HEK293 (cell line): ENCODE measurements at regions not wholly inside any gene's neighbourhood (a gene's known extent, or its start where the extent isn't known, plus 50 kb on each side); places are given as distances from the start of the nearest gene placed in this dataset.

Experiments
- CTCF ChIA-PET: fragments of 350-600 bp; formaldehyde crosslinking; extraction: SDS; loops from one replicate; lab custom pipeline; 2021; ENCODE audit warnings: antibody characterized with exemption; lab: Yijun Ruan, JAX
- POLR2A ChIA-PET: fragments of 300-600 bp; formaldehyde crosslinking; extraction: SDS; loops from one replicate; lab custom pipeline; 2020; ENCODE audit warnings: antibody characterized with exemption, inconsistent platforms; lab: Yijun Ruan, JAX
- H3K27ac ChIP-seq: fragments of 200-500 bp; sonication (Bioruptor generic); 2 replicates; pipeline ENCODE4 v1.5.1; 2014; ENCODE audit warnings: low read depth, low read length, control low read depth, inconsistent platforms; ENCODE audit errors: extremely low read depth
- H3K36me3 ChIP-seq, 2 experiments: fragments of 200-500 bp in 1 of 2; sonication (Bioruptor generic) in 1 of 2; 1 replicate in 1 of 2; 2 replicates in 1 of 2; pipeline ENCODE4 v1.5.1; 2014 to 2017; ENCODE audit warnings: inconsistent platforms in 2 of 2, low read length in 2 of 2; ENCODE audit not compliant: control insufficient read depth in 2 of 2, insufficient read depth in 1 of 2
- H3K4me1 ChIP-seq: fragments of 200-500 bp; sonication (Bioruptor generic); 2 replicates; pipeline ENCODE4 v1.5.1; 2014; ENCODE audit warnings: mild to moderate bottlenecking, low read length, inconsistent platforms; ENCODE audit not compliant: control insufficient read depth, insufficient read depth
- H3K4me3 ChIP-seq: 2 replicates; pipeline ENCODE4 v1.5.1; 2011; ENCODE audit warnings: low read depth, mild to moderate bottlenecking, control low read depth, low read length, moderate library complexity
- H3K9me3 ChIP-seq: fragments of 200-500 bp; sonication (Bioruptor generic); 2 replicates; pipeline ENCODE4 v1.5.1; 2014; ENCODE audit warnings: low read depth, low read length, inconsistent platforms; ENCODE audit not compliant: control insufficient read depth, insufficient read depth
- FEZF1 ChIP-seq: fragments of 450-650 bp; formaldehyde crosslinking; IDR thresholded peaks from 2 replicates; pipeline ENCODE4 v1.5.1; 2016; ENCODE audit warnings: missing biosample characterization, missing genetic modification characterization
- GFI1B ChIP-seq: fragments of 450-650 bp; formaldehyde crosslinking; IDR thresholded peaks from 2 replicates; pipeline ENCODE4 v1.5.1; 2016; ENCODE audit warnings: missing biosample characterization, missing genetic modification characterization
- OVOL3 ChIP-seq: fragments of 450-650 bp; formaldehyde crosslinking; IDR thresholded peaks from 2 replicates; pipeline ENCODE4 v1.5.1; 2016; ENCODE audit warnings: missing biosample characterization, missing genetic modification characterization
- PATZ1 ChIP-seq: fragments of 450-650 bp; formaldehyde crosslinking; IDR thresholded peaks from 2 replicates; pipeline ENCODE4 v1.5.1; 2016; ENCODE audit warnings: missing biosample characterization, missing genetic modification characterization
- PRDM1 ChIP-seq: fragments of 450-650 bp; formaldehyde crosslinking; IDR thresholded peaks from 2 replicates; pipeline ENCODE4; 2016; ENCODE audit warnings: missing biosample characterization, missing genetic modification characterization
- WT1 ChIP-seq: fragments of 450-650 bp; formaldehyde crosslinking; IDR thresholded peaks from 2 replicates; pipeline ENCODE4 v1.5.1; 2016; ENCODE audit warnings: missing biosample characterization, missing genetic modification characterization
- ZBTB26 ChIP-seq: fragments of 450-650 bp; formaldehyde crosslinking; optimal IDR thresholded peaks from 2 replicates; pipeline ENCODE3; 2016; ENCODE audit warnings: missing biosample characterization, mild to moderate bottlenecking, missing genetic modification characterization
- ZBTB49 ChIP-seq: fragments of 450-650 bp; formaldehyde crosslinking; IDR thresholded peaks from 2 replicates; pipeline ENCODE4 v1.5.1; 2016; ENCODE audit warnings: missing biosample characterization, missing genetic modification characterization, low read depth
- ZBTB6 ChIP-seq: fragments of 450-650 bp; formaldehyde crosslinking; IDR thresholded peaks from 2 replicates; pipeline ENCODE4 v1.5.1; 2017; ENCODE audit warnings: missing biosample characterization, missing genetic modification characterization
- ZBTB7A ChIP-seq: fragments of 450-650 bp; formaldehyde crosslinking; IDR thresholded peaks from 2 replicates; pipeline ENCODE4 v1.5.1; 2016; ENCODE audit warnings: low read depth, missing biosample characterization, missing genetic modification characterization
- ZNF10 ChIP-seq: fragments of 450-650 bp; formaldehyde crosslinking; IDR thresholded peaks from 2 replicates; pipeline ENCODE4 v1.5.1; 2017; ENCODE audit warnings: missing biosample characterization, missing genetic modification characterization
- ZNF148 ChIP-seq: fragments of 450-650 bp; formaldehyde crosslinking; IDR thresholded peaks from 2 replicates; pipeline ENCODE4 v1.5.0; 2017; ENCODE audit warnings: missing biosample characterization, missing genetic modification characterization, borderline replicate concordance
- ZNF174 ChIP-seq: fragments of 450-650 bp; formaldehyde crosslinking; IDR thresholded peaks from 2 replicates; pipeline ENCODE4 v1.5.0; 2017; ENCODE audit warnings: missing biosample characterization, mild to moderate bottlenecking, missing genetic modification characterization
- ZNF211 ChIP-seq: fragments of 450-650 bp; formaldehyde crosslinking; IDR thresholded peaks from 2 replicates; pipeline ENCODE4 v1.5.1; 2016; ENCODE audit warnings: low read depth, missing biosample characterization, missing genetic modification characterization
- ZNF26 ChIP-seq: fragments of 450-650 bp; formaldehyde crosslinking; IDR thresholded peaks from 2 replicates; pipeline ENCODE4 v1.5.1; 2016; ENCODE audit warnings: missing biosample characterization, missing genetic modification characterization
- ZNF266 ChIP-seq: fragments of 450-650 bp; formaldehyde crosslinking; IDR thresholded peaks from 2 replicates; pipeline ENCODE4 v1.5.1; 2016; ENCODE audit warnings: missing biosample characterization, missing genetic modification characterization, low read depth
- ZNF350 ChIP-seq: fragments of 450-650 bp; formaldehyde crosslinking; IDR thresholded peaks from 2 replicates; pipeline ENCODE4 v1.5.0; 2017; ENCODE audit warnings: missing biosample characterization, mild to moderate bottlenecking, missing genetic modification characterization
- ZNF354C ChIP-seq: fragments of 450-650 bp; formaldehyde crosslinking; IDR thresholded peaks from 2 replicates; pipeline ENCODE4 v1.5.1; 2016; ENCODE audit warnings: missing biosample characterization, missing genetic modification characterization, low read depth, borderline replicate concordance
- ZNF510 ChIP-seq: fragments of 450-650 bp; formaldehyde crosslinking; IDR thresholded peaks from 2 replicates; pipeline ENCODE4 v1.5.1; 2018; ENCODE audit warnings: mild to moderate bottlenecking, missing genetic modification characterization, missing biosample characterization; ENCODE audit not compliant: insufficient replicate concordance
- ZNF585B ChIP-seq: fragments of 450-650 bp; formaldehyde crosslinking; IDR thresholded peaks from 2 replicates; pipeline ENCODE4 v1.5.1; 2016; ENCODE audit warnings: missing biosample characterization, missing genetic modification characterization
- ZNF610 ChIP-seq: fragments of 450-650 bp; formaldehyde crosslinking; IDR thresholded peaks from 2 replicates; pipeline ENCODE4 v1.5.1; 2016; ENCODE audit warnings: missing biosample characterization, missing genetic modification characterization, borderline replicate concordance
- ZNF768 ChIP-seq: fragments of 450-650 bp; formaldehyde crosslinking; IDR thresholded peaks from 2 replicates; pipeline ENCODE4 v1.5.1; 2018; ENCODE audit warnings: missing biosample characterization, mild to moderate bottlenecking, missing genetic modification characterization

GRCh38 chr16:49067776-49068175, 213.9 kb downstream of the CBLN1 start:
- H3K4me1 ChIP-seq, result no peaks in the 10 kb centered on the region
- H3K9me3 ChIP-seq, result no peaks in the 10 kb centered on the region
- H3K36me3 ChIP-seq, result no peaks in the 10 kb centered on the region
- H3K4me3 ChIP-seq, result no peak overlapping the region
- POLR2A ChIA-PET, result no interaction called here
- CTCF ChIA-PET, result no interaction called here
- TF ChIP-seq PATZ1 (tag by site-specific recombination) (no peak), PRDM1 (tag by site-specific recombination) (no peak), ZBTB7A (no peak), ZNF148 (no peak), ZNF350 (tag by site-specific recombination) (no peak), ZNF174 (no peak), ZBTB49 (tag by site-specific recombination) (no peak), ZNF610 (no peak), ZNF211 (tag by site-specific recombination) (no peak), ZNF10 (tag by site-specific recombination) (no peak), WT1 (tag by site-specific recombination) (no peak), ZNF768 (tag by site-specific recombination) (no peak), ZNF266 (no peak), ZNF354C (tag by site-specific recombination) (no peak), FEZF1 (no peak)
- no peak overlapping the region for H3K27ac ChIP-seq

- ChIA-PET POLR2A (no interaction called here), CTCF (interaction anchor here (1.2 kb wide), 1 partner anchor 200 kb away, joined by 3 read pairs; no protein-coding TSS in a partner anchor)
- H3K9me3 ChIP-seq, result no peaks in the 10 kb centered on the region
- H3K4me1 ChIP-seq, result no peaks in the 10 kb centered on the region
- H3K36me3 ChIP-seq, result no peaks in the 10 kb centered on the region
- H3K4me3 ChIP-seq, result no peak overlapping the region
- TF ChIP-seq ZBTB26 (tag by site-specific recombination) (no peak), ZNF585B (no peak), ZBTB6 (tag by site-specific recombination) (no peak), ZNF266 (no peak), ZNF510 (tag by site-specific recombination) (no peak), ZNF768 (tag by site-specific recombination) (no peak), ZNF26 (no peak), OVOL3 (tag by site-specific recombination) (no peak), GFI1B (tag by site-specific recombination) (no peak), ZNF354C (tag by site-specific recombination) (no peak)
- no peak overlapping the region for H3K27ac ChIP-seq
Measured at GRCh38 chr16:49061137-49061714, 220.4 kb downstream of the CBLN1 start.
